ENCODE measurements at regions not wholly inside any gene's neighbourhood (a gene's known extent, or its start where the extent isn't known, plus 50 kb on each side); places are given as distances from the start of the nearest gene placed in this dataset.

DNA sequence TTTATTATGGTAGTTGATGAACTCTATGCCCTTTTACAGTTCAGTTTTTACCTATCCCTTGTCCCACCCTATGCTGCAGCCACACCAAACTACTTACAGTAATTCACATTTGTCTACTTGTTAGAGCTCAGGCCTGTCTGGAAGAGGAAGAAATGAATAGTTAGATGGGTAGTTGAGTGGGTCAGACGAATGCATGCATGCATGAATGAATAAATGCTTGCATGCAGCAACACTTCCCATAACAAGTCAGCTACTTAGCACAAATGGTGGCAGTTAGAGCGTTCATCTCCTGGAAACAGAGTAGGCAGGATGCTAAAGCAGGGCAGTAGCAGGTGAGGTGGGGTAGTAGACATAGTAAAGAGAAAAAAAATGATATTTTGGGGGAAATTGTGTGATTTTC lies 322.3 kb downstream of the NDFIP2 start:
- no peak for DNase-seq

DNA sequence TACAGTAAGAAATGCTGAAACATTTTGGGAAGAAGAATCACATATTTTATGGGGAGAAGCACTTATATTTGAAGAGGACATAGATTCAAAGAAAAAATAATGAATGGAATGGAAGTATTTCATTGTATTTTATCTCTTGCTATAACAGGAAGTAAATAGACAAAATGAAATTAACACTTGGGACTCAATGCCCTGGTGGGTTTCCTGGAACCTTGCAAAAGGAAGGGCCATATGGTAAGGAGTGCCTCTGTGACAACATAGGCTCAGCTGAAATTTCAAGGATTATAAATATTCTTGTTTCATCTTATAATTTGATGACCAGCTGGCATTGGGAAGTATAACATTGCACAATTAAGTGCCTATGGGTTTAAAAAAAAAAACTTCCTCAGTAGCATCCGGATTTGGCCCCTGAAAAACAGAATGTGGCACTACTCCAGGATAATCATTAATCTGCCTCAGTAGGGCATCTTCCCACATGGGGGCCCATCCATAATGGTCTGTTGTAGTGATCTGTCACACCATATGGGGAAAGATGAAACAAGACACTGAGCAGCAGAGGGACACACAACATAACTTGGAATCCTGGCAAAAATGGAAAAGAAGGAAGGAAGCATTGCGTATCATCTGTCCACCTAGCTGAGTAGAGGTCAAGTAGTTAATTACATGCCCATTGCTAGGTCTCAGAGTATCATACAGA lies 321.6 kb downstream of the NDFIP2 start:
- DNase-seq = no peak

DNA sequence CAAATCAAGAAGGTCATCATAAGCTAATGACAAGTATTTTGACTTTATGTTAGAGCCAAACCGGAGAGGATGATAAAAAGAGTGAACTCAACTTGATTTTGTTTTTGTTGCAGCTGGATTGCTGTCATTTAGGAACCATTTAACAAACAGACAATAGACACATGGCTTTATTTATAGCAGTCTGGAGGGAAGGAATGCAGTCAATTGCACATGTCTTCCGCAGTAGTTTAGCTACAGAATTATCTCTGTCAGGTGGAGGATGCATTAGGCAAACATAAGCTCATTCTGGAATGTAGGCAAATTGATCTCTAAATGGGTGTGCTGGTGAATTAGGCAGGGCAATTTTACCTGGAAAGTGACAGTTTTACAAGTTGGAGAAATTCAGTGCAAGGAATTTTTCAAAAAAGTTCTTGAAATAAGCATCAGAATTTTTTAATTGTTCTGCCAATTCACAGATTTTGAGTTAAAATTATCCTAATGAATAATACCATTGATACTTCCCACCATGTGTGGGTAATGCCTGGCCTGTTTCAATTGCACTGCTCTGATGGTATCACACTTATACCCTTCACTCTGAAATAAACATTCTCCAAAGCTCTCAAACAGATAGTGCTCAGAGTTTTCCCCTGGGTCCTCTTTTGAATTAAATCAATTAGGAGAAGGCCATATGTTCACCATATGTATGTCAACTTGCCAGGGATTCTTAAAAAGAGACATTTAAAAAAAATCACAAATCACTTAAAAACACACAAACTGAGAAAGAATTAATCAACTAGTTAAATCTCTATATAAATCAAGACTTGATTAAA lies 318.3 kb downstream of the NDFIP2 start:
- no peak for DNase-seq

DNA sequence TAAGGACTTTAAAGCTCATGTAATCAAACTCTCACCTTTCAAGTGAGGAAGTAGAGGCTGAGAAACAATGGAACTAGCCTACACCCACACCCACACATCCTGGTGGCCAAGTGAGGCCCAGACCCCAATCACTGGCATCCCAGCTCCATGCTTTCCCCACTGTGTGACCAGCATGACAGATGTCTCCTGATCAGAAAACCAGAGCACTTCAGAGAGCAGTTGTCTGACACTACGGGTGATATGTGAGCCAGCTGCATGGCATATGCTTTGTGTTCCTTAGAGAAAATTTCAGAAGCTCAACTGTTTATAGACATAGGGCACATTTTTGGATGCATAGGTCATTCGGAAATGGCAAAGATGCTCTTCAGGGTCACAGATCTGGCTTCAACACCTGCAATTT lies 315.2 kb downstream of the NDFIP2 start:
- DNase-seq = no peak

DNA sequence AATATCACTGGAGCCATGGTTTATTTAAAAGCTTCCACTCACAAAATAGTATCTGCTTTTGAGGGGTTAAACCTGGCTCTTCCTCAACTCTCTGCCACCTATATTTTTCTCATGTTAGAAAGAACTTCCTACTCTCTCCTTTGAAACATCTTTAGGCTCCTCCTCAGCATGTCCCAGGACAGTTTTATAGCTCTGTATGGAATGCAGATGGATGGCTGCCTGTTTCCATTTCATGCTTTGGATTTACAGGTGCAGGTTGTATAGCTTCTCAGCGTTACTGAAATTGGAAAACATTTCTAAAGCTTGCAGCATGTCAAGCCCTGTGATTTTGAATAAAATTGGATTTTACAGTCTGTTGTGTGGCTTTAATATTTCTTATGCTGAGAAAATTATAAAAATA lies 314.0 kb downstream of the NDFIP2 start:
- no peak for DNase-seq

DNA sequence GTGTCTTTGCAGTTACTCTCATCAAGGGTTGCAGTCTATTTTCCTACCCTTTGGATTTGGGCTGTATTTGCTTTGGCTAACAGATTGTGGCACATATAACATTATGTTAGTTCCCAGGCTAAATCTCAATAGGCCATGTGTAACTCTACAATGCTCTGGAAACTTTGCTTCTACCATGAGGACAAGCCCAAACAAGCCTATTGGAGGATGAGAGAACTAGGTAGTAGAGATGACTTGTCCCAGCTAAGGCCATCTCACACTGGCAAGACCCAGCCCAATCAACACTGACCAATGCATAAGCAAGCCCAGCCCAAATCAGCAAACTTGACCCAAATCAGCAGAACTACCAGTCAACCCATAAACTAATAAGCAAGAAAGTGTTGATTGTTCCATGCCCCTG lies 311.8 kb downstream of the NDFIP2 start:
- DNase-seq = no peak

DNA sequence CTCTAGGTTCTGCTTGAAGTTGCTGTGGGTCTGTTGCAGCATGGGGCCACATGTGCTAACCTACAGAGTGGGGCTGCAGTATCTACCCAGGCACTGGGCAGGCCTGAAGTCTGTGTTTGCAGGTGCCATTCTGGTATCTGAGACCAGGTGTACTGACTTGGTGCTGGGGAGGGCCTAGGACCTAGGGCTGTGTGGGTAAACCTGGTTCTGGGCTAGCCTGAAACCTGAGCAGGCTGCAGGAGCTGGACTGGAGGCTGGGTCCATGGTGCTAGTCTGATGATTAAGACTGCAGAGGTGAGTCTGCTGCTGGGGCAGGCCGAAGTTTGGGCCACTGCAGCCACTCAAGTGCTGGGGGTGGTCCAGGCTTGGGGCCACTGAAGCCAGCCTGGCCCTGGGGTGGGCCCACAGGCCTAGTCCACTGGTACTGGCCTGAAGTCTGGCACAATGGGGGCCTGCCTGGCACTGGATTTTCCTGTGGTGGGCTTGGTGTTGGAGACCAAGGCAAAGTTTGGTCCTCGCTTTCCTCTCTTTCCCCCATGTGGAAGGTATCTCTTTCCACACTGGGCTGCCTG lies 310.6 kb downstream of the NDFIP2 start:
- DNase-seq = no peak

DNA sequence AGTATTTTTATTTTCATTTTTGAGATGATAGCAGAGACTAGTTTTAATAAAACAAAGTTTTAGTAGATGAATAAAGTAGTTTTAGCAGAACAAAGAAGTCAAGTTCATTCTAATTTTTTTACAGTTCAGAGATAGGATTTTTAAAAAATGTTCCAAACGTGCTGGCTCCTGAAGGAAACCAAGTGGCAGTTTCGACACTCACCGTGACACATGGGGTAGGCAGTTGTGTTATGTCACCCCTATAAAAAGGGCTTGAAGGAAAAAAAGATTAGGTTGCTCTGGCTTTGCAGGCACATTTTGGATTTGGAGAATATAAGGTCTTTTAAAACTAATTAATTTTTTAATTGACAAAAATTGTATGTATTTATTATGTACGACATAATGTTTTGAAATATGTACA lies 305.2 kb downstream of the NDFIP2 start:
- DNase-seq = no peak

DNA sequence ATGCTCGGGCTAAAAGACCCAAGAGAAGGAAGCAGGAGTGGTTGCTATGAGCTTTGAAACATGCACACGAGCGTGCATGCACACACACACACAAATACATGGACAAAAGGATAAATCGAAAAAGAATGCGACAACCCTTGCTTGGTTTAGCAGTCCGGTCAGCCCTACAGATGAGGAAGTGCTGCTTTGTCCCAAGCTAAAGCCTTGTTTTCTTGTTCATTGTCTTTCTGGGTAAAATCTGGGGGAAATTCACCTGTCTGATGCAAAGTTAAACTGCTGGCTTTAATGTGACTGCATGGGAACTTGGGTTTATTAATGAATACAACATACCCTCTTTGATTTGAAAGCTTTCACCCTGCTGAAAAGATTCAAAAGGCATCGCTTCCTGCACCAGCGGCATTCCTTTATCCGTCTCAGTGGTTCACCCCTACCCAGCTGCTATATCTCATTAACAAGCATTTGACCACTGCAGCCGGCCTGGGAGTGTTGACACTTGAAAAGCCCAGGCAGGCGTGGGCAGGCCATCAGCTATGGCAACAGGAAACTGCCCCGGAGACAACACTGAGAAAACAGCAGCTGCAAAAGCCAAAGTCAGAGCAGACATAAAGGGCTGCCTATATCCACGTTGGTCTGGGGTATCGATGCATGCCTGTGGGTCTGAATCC lies 301.7 kb downstream of the NDFIP2 start:
- DNase-seq = no peak

DNA sequence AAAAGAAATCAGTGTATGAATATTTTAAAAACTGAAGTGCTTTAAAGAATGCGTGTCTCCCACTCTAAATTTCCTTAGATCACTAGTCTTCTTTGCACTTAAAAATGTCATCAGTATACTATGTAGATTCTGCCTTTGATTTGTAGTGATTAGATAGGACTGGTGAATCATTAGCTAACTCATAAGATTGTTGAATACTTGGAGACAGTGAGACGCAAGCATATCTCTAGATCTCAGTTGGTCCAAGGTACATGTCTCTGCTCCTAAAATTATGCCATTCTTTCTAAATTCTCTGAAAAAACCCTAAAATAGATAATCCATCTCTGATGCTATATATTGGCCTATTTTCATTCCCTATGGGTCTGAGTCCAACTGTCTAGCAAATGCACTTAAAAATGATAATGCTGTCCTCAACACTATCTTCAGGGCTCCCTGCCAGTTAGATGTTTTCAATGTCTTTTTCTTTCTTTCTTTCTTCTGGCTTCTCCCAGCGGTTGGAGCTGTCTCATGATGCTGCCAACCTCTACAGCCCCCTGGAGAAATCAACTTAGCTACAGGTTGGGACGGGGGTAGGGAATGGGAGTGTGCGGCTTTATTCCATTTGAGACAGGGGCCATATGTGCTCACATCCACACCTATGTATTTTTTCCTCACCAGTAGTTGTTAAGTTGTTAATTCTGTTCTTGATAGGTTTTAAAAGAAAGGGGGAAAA lies 301.0 kb downstream of the NDFIP2 start:
- DNase-seq = no peak

DNA sequence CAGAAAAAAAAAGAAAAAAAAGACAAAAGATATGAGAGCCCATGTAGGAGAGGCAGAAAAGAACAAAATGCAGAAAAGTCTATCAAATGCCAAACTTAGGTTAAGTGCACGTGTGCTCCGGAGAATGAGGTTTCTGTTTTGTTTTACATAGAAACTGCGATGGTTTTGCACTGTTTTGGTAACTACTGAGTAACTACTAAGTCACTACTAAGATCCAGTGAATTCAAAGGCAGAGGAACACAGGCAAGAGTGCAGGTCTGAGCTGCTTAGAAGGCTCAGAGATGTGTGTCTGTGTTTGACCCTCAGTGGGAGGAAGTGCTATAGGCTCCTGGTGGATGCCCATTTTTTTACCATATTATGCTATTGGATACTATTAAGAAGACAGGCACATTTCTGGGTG lies 299.3 kb downstream of the NDFIP2 start:
- DNase-seq = no peak

DNA sequence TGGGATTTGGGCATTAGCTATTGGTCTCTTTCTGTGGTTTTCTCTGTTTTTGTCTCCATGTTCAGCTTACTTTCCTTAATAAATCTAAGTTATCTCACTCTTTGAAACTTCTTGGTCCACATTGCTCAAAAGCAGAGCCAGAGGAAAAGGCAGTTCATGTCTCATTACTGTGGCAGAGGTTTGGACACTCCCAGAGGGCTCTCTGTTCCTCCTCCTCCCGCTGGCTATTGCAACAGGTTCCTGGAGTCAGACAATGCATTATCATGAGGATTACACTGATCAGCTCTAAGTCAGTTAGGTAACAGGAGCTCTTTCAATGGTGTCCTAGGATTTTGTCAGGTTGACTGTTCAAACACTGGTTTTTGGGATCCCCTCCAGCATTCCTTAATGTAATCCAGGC lies 298.8 kb downstream of the NDFIP2 start:
- no peak for DNase-seq

DNA sequence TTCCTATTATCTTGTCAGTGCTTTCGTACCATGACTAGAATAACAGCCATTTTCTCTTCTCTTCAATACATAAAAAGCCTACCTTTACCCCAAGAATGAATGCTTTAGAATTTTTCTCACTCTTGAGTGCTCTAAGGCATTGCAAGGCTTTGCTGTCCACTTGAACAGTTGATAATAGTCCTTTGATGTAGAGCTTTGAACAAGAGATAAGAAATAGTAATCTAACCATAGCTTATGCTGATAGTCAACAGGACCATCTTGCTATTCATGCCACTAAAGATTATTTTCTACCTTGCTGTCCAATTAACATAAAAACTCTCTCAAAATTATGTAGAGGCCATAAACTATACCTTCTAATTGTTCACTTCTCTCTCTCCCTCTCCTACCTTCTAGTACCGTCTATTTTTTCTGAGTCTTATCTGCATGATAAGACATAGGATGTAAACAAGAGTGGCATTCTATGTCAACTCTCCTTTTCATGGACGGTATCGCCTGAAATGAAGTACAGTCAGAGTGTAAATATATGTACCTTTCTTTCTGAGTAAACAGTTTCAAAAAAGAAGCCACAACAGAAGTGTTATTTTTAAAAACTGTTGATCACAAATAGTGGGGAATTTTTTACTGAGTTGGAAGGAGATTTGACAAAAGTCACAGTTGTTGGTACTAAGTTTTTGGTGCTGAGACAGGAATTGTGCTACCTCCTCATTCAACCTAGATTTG lies 297.9 kb downstream of the NDFIP2 start:
- no peak for DNase-seq

DNA sequence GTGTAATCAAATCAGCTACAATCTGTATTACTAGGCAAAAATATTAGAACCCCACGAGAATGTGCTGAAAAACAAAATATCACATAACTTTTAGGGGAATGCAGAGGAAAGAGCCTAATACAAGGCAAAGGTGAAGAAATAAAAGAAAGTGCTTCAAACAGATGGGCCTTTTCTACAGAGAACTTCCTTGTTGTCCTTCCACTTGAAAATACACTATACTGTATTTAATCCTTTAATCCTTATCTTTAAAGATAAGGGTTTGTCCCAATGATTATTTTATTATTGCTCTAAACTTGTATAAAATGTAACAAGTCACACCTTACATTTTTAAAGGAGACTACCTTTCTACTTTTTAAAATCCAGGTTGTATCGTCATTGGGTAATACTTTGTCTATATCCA lies 296.5 kb downstream of the NDFIP2 start:
- DNase-seq = no peak

DNA sequence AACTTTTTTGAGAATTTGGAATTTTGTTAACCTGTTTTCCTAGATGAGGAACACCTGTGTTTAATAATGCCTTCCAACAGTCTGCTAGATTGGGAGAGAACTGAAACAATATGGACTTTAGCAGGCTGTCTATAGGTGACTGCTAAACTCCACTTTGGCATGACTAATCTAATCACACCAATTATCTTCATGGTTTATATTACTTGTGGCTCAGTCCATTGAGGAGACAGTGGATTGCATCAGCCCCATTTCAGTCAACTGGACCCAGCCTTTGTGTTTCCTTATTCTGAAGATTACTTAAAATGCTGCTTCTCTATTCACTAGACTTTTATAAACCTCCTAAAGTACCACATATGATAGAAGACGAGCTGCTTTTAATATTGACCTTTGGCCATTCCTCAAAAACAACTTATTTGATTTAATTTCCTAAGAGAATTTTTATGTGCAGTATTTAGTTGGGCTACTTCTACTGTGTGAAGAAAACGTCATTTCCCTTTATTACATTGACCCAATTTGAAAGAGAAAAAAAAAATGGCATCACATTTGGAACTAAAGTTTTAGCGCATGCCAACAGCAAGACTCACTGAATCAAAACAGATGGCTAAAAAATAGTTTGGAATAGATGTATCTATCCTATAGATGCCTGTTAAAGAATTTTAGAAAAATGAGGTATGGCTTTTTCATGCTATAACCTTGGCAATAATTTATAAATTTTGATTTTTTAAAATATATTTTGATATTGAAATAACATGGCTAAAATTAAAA lies 295.8 kb downstream of the NDFIP2 start:
- DNase-seq = no peak

DNA sequence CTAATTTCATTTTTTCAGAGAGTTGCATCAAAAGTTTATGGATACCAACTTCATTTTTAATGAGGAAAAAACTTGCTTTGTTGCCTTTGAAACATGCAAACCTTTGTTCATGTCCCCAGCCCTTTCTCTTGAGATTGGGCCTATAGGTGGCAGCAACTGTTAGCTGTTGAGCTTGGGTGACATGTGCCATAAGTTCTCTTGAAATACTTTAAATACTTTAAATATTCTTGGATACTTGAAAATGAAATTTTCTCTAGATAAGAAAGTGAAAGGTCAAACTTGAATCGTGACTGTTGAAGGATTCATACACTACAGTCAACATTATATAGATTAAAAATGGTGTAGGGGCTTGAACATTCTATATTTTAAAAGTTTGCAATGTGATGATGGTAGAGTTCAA lies 294.9 kb downstream of the NDFIP2 start:
- no peak for DNase-seq

DNA sequence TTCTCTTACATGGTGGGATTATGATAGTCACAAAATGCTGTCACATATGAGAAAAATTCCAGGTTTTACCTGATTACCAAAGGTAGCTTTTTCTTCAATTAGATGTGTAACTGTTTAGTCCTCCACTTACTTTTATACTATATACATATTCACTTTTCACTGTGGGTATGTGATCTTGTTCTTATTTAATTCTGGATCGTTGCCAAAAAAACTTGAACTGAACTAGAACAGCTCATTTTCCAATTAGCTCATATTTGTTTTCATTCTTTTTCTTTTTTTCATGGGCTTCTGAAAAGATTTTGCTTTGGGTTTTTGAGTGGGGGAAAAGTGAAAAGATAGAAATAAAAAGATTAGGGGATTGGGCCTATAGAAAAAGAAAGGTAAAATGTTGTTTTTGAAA lies 291.9 kb downstream of the NDFIP2 start:
- no peak for DNase-seq

DNA sequence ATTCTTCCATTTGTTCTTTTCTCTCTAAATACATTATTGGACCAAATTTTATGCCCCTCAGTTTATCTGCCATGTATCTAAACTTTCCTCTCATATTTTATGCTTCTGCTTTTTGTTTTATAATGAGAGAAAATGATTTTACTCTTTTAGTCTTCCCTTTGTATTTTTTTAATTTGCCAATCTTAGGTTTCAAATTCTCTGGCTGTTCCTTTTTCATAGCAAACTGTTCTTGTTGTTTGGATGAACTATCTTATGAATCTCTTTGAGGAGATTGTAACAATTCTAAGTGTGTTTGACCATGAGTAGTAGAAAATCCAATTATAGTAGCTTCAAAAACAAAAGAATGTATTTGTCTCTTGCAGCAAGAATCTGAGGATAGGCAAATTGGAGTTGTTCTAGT lies 290.5 kb downstream of the NDFIP2 start:
- DNase-seq = no peak

DNA sequence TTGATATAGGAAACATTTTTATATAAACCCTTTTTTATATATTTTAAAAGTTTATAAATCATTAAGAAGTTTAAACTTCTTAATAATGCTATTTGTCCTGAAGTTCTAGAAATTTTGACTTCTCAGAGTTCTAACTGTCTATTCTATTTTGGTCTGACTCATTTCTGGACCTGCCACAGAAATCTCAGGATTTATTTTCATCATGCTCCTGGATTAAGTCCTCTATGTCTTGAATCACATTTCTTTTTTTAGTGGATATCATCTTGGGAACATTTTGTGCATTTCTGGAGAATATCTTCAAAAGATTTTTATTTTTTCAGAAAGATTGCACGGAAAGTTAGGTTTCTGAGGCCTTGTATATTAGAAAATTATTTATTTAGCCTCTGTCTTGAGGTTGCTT lies 289.1 kb downstream of the NDFIP2 start:
- DNase-seq = no peak

DNA sequence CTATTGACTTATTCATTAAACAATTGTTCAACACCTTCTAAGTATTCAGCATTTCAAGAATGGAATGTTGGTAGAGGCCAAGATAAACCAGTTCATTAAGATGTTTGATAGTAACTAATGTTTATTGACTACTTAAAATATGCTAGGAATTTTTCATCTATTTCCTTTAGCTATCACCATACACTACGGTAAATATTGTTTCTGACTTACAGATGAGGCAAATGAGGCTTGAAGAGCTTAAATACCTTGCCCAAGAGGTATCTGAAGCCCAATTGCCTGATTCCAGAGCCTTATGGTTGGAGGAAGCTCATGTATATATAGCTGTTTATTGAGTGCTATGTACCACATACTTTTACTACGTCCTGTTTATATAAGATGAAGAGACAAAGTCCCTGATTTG lies 286.2 kb downstream of the NDFIP2 start:
- no peak for DNase-seq

DNA sequence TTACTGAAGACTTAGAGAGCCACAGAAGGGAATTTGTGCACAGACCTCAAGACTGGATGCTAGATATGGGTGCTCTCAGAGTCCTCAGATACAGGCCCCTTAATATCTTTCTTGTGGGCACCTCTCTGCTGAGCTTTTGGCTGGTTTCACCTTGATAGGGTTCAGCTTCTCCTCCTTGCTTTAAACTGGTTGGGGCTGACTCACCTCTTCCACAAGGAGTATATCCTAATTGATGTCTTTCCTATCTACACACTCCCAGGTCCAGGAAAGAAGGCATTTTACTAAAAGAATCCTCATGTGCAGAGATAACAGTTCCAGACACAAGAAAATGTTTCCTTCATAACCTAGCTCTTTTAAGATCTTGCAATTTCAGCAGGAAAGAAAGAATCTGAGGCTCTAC lies 284.4 kb downstream of the NDFIP2 start:
- no peak for DNase-seq
